Skin of body (tissue), 1 donor: ENCODE measurements at regions not wholly inside any gene's neighbourhood (a gene's known extent, or its start where the extent isn't known, plus 50 kb on each side); places are given as distances from the start of the nearest gene placed in this dataset.

ENCODE experiments used
- DNase-seq: peaks from one replicate; lab custom pipeline; 2025; lab: John Stamatoyannopoulos, UW

- no peak for DNase-seq
These were observed 125.1 kb upstream of the SLC25A36 start for GRCh38 chr3:140816372-140817195.

DNA sequence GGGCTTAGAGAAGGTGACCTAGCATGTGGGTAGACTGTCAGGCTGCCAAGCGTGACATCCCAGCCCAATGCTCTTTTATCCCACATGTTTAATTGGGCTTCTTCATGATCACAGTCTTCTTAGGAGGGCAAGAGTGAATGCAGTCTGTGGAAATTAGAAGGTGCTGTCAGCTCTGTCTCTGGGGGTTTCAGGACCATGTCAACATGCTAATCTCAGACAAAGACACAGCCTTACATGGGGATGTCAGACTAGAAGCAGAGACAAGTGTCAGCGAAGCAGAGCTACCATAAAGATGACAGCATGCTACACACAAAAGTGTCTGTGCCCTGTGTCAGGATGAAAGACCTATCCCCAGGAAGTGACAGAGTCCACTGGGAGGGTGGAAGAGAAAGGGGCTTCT is 120.1 kb upstream of the SLC25A36 start:
- no peak for DNase-seq

DNA sequence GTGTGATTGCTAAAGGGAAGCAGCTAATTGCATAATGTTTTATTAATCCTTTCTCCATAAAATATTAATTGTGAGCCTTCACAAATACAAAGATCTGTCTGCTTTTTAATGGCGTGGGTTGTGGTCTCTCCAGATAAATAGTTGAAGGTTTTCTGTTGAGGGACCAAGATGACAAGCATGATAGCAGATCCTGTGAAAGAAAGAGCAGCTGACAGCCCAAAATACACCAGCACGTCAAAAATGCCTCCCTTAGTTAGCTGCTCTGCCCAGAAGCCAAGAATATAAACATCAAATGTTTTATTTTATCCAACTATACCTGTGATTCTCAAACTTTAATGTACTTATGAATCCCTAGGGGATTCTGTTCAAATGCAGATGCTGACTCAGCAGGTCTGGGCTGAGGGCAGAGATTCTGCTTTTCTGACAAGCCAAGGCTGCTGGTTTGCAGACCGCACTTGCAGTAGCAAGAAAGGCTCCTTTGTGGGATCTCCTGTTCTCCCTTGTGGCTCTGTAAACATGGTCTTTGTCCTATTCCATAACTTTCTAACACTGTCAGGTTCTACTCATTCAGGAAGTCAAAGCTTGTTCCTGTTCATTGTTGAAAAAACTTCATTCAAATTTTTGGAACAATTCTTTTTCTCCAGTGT is 119.1 kb upstream of the SLC25A36 start:
- no peak for DNase-seq

DNA sequence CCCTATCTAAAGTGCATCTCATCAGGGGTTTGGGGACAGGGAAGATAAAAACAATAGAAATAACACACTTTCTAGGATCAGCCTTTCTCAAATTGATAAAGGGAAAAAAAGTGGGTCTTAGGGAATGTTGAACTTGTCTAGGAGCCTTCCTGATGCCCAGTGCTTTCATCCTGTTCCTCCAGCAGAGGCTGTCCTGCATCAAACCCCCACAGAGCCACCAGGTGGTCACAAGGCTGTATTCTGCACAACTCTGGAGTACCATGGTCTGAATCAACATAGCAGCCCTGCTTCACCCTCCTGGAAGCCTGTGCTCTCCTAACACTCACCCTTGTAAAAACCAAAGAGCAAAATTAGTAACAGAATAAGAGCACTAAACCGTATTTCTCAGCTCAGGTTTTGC is 118.5 kb upstream of the SLC25A36 start:
- DNase-seq, result no peak

DNA sequence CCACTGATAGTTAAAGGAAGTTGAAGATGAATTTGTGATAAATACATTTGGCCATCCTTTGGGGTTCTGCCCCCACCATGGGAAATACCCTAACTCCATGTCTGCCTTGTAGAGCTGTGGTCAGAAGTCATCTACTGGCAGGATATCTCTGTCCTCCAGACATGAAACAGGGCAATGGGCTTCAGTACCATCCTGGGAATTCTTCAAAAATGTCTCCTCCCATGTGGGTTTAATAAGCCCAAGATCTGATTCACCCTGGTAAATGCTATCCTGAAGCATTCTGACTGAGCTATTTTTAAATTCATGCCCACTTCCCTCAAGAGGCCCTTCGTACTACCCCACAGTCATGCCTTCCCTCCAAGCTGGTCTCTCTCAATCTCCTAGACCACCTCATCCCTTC is 113.7 kb upstream of the SLC25A36 start:
- no peak for DNase-seq

- no peak for DNase-seq
These were observed 113.1 kb upstream of the SLC25A36 start for GRCh38 chr3:140828585-140828984.

GRCh38 chr3:140829796-140830195 is 111.8 kb upstream of the SLC25A36 start:
- no peak for DNase-seq

DNA sequence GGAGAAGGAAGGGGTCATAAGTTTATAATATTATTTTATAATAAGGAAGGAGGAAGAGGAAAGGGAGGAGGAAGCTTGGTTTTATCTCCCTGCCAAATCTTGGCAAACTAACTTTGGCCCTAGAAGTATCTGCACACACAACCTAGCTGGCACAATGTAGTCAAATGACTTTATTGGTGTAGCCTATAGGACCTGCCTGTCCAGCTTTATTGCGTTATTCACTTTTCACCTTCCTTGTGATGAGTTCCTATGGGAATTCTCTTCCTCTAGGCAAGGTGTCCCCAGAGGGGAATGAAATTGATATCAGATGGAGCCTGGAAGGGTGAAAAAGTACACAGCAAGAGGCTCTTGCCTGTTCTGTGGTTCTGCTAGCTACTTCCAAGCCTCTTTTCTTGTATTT is 111.2 kb upstream of the SLC25A36 start:
- DNase-seq, result no peak

- DNase-seq, result no peak
These were observed 108.8 kb upstream of the SLC25A36 start for GRCh38 chr3:140832883-140833282.

- no peak for DNase-seq
These were observed 107.2 kb upstream of the SLC25A36 start for GRCh38 chr3:140834266-140835037.

GRCh38 chr3:140842984-140843649 is 98.5 kb upstream of the SLC25A36 start:
- DNase-seq, result no peak

DNA sequence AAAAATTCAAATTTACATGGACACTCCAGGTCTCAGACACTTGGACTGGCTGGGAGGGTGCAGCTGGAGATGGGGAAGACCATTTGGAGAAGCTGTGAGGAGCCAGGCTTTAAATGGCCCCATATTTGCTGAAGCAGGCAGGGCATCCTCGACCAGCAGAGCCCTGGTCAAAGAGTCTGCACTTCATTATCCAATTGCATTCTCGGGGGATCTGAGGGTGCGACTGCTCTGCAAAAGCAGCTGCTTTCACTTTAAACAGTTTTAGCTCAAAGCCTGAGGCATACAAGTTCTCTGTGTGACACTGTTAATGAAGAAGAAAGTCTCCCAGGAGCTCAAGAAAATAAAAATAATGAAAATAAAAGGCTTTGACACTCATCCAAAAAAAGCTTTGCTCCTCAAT is 98.0 kb upstream of the SLC25A36 start:
- DNase-seq, result no peak

DNA sequence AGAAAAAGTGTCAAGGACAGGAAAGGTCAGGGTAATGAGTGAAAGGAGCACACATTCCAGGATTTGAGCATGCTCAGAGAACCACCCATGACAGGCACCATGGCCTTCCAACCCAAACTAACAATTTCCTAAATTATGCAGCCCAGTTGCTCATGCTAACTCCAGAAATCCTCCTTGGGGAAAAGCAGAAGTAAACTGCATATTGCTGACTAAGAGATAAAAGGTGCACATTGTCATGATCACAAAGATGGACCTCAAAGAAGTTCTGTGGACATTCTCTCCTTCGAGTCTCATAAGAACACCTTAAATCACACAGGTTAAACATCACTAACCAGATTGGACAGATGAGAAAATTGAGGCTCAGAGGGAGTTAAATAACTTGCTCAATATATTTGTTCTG is 97.6 kb upstream of the SLC25A36 start:
- DNase-seq, result no peak

DNA sequence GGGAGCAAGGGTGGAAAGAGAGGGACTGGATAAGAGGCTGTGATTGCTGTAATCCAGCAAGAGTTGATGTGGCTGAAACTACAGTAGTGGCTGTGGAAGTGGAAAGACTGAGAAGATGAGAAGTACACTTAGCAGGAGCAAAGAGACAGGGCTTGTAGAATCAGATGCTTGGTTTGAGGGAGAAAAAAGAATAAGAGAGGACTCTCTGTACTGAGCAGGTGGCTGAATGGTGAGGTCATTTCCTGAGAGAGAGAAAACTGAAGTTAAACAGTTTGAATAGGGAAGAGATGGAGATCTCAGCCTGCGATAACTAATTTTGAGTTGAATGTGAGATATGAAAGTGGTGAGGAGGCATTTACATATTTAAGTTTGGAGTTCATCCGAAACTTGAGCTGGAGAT is 95.8 kb upstream of the SLC25A36 start:
- DNase-seq, result no peak

- no peak for DNase-seq
These were observed 93.0 kb upstream of the SLC25A36 start for GRCh38 chr3:140848666-140849065.

DNA sequence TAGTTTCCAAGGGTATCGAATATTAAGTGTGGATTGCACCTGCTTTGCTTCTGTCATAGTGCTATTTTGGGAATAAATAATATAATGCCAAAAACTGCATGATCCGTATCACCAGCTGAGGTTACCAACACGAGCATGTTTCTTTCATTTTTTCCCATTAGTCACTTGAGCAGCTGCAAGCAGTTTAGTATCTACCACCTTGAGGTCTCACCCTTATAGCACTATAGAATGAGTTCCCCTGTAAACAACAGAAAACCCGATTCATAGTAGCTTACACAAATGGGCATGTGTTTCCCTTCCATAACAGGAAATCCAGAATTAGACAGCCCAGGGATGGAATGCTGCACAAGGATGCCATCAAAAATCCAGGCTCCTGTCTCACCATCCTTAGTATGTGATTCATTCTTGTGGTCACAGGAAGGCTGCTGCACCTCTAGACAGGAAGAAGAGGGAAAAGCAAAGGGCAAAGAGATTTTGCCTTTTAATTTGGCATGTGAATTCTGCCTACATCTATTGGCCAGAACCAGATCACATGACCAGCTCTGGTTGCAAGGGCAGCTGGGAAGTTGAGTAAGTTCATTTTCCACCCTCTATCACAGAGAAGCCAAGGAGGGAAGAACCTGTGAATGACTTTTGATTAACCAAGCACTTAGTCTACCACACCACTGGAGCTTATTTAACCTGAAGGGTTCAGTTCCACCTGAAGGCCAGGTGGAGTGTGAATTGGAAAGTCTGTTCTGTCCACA is 91.3 kb upstream of the SLC25A36 start:
- no peak for DNase-seq

GRCh38 chr3:140854961-140855360 is 86.7 kb upstream of the SLC25A36 start:
- DNase-seq, result no peak

DNA sequence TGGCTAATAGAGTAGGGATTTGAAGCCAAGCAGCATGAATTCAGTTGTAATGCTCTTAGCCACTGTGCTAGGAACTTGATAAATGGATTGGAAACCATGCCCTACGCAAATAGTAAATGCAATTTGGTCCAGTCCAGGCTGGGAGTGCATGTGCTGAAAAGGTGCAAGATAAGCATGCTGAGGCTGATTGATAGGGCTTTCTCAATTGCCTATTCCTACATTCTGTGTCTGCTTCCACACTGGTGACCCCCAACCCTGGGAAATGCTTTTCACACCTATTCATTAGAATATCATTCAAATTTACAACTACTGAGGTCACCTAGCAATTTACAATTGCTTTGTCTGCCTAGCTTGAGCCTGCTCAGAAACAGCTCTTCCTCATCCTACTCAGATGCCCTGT is 84.7 kb upstream of the SLC25A36 start:
- DNase-seq, result no peak

DNA sequence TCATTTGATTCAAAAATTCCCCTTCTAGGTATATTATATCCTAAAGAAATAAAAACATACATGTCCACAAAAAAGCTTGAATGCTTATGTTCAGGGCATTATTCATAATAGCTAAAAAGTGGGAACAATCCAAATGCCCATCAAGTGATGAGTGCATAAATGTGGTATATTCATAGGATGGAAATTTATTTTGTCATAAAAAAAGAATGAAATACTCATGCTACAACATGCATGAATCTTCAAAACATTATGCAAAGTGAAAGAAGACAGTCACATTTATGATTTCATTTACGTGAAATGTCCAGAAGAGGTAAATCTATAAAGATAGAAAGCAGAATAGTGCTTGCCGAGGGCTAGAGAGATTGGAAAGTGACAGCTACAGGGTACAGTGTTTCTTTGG is 83.6 kb upstream of the SLC25A36 start:
- DNase-seq, result no peak

DNA sequence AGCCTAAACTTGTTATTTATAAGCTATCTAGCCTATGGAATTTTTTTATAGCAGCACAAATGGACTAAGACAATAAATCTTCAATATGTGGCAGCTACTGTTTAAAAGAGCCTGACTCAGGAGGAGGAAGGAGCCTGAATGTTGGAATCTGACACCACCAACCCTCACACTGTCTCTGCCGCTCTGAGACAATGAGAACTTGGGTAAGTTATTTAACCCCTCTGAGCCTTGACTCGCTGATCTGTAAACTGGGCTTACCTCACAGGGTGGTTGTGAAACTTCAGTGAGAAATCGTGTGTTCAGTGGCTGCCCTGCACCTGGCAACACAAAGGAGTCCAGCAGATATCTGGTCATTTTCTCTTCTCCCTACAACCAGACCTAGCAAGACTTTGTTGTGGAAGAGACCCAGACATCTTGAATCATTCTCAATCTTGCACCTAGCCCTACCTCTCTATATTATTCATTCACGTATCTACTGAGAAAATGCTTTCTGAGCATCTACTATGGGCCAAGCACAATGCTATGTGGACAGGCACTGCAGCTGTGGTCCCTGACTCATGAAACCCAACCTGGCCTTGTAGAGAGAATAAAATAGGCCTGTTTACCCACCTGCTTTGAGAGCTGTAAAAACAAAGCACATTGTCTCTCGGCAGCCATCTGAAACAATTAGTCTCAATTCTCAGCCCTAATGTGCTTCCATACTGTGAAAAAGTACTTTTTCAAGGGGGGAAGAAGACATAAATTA is 81.9 kb upstream of the SLC25A36 start:
- no peak for DNase-seq
